IMR-90 (cell line): ENCODE measurements at regions not wholly inside any gene's neighbourhood (a gene's known extent, or its start where the extent isn't known, plus 50 kb on each side); places are given as distances from the start of the nearest gene placed in this dataset.

Experiments used
- ATAC-seq: fragments of 200-7000 bp; cut with Tn5 transposase; 2 replicates; pipeline ENCODE4 v1.9.1; 2020; ENCODE audit warnings: low read depth, mild to moderate bottlenecking, moderate library complexity
- BruUV-seq: library from RNA; stranded (reverse); fragments of 400-500 nt; replicated peaks from 2 replicates; lab custom pipeline; 2021; lab: Mats Ljungman, UMichigan
- CTCF ChIA-PET: fragments of 300-600 bp; formaldehyde crosslinking; extraction: SDS; loops from one replicate; lab custom pipeline; 2021; ENCODE audit warnings: antibody characterized with exemption; lab: Yijun Ruan, JAX
- POLR2A ChIA-PET: fragments of 300-600 bp; sonication (Branson Sonifier 250); formaldehyde crosslinking; loops from one replicate; lab custom pipeline; 2022; ENCODE audit warnings: antibody characterized with exemption; ENCODE audit not compliant: unreplicated experiment; lab: Charles Lee
- DNase-seq: peaks from one replicate; pipeline ENCODE4 v3.0.0; 2013
- H2AFZ ChIP-seq: replicated peaks from 2 replicates; pipeline ENCODE3; 2013; ENCODE audit warnings: low read length, mild to moderate bottlenecking; ENCODE audit not compliant: poor library complexity
- H2AK5ac ChIP-seq: 2 replicates; pipeline ENCODE4 v1.6.1; 2013; ENCODE audit warnings: low read depth, low read length, inconsistent platforms
- H2AK9ac ChIP-seq: replicated peaks from 2 replicates; pipeline ENCODE3; 2013; ENCODE audit warnings: mild to moderate bottlenecking, low read depth, low read length, moderate library complexity; ENCODE audit not compliant: poor library complexity
- H2BK120ac ChIP-seq: 2 replicates; pipeline ENCODE4 v1.6.1; 2013; ENCODE audit warnings: low read depth, low read length, inconsistent platforms
- H2BK15ac ChIP-seq: 3 replicates; pipeline ENCODE4 v1.6.1; 2013; ENCODE audit warnings: low read depth, low read length, inconsistent platforms
- H2BK20ac ChIP-seq: 2 replicates; pipeline ENCODE4 v1.6.1; 2013; ENCODE audit warnings: low read depth, mild to moderate bottlenecking, inconsistent platforms, low read length, moderate library complexity
- H2BK5ac ChIP-seq: 2 replicates; pipeline ENCODE4 v1.6.1; 2013; ENCODE audit warnings: mild to moderate bottlenecking, low read depth, low read length, inconsistent platforms; ENCODE audit not compliant: poor library complexity, severe bottlenecking
- H3K14ac ChIP-seq: replicated peaks from 2 replicates; pipeline ENCODE4 v1.6.1; 2013; ENCODE audit warnings: low read depth, low read length, inconsistent platforms
- H3K18ac ChIP-seq: 2 replicates; pipeline ENCODE4 v1.6.1; 2013; ENCODE audit warnings: low read depth, low read length, control low read depth
- H3K23ac ChIP-seq: 2 replicates; pipeline ENCODE4 v1.6.1; 2013; ENCODE audit warnings: low read depth, low read length, inconsistent platforms
- H3K27ac ChIP-seq: 2 replicates; pipeline ENCODE4 v1.5.1; 2013; ENCODE audit warnings: mild to moderate bottlenecking, control low read depth, low read length; ENCODE audit not compliant: insufficient read depth
- H3K27me3 ChIP-seq: 2 replicates; pipeline ENCODE4 v1.6.1; 2013; ENCODE audit warnings: low read length; ENCODE audit not compliant: control insufficient read depth, insufficient read depth
- H3K36me3 ChIP-seq: 2 replicates; pipeline ENCODE4 v1.6.1; 2013; ENCODE audit warnings: low read length, mixed read lengths; ENCODE audit not compliant: control insufficient read depth, insufficient read depth
- H3K4ac ChIP-seq: 2 replicates; pipeline ENCODE4 v1.6.1; 2013; ENCODE audit warnings: low read depth, low read length, inconsistent platforms
- H3K4me1 ChIP-seq: 2 replicates; pipeline ENCODE4 v1.6.1; 2013; ENCODE audit warnings: low read length, mixed read lengths; ENCODE audit not compliant: control insufficient read depth, insufficient read depth
- H3K4me2 ChIP-seq: 2 replicates; pipeline ENCODE4 v1.6.1; 2013; ENCODE audit warnings: low read depth, mild to moderate bottlenecking, control low read depth, low read length, moderate library complexity
- H3K4me3 ChIP-seq: 2 replicates; pipeline ENCODE4 v1.5.1; 2013; ENCODE audit warnings: low read depth, mild to moderate bottlenecking, control low read depth, low read length, moderate library complexity; ENCODE audit not compliant: insufficient read depth
- H3K56ac ChIP-seq: 2 replicates; pipeline ENCODE4 v1.6.1; 2013; ENCODE audit warnings: low read length, inconsistent platforms; ENCODE audit not compliant: insufficient read depth; ENCODE audit errors: extremely low read depth
- H3K79me1 ChIP-seq, 2 experiments: 2 replicates each; pipeline ENCODE4 v1.6.1; 2013; ENCODE audit warnings: low read length in 2 of 2, inconsistent platforms in 1 of 2, low read depth in 1 of 2
- H3K9ac ChIP-seq: 2 replicates; pipeline ENCODE4 v1.6.1; 2013; ENCODE audit warnings: low read depth, low read length, control low read depth
- H3K9me1 ChIP-seq: 2 replicates; pipeline ENCODE4 v1.6.1; 2013; ENCODE audit warnings: low read length, inconsistent platforms; ENCODE audit not compliant: insufficient read depth
- H3K9me3 ChIP-seq: 2 replicates; pipeline ENCODE4 v1.6.1; 2013; ENCODE audit warnings: low read length; ENCODE audit not compliant: control insufficient read depth, insufficient read depth
- H4K20me1 ChIP-seq: 2 replicates; pipeline ENCODE4 v1.6.1; 2013; ENCODE audit warnings: low read length, inconsistent platforms; ENCODE audit not compliant: insufficient read depth
- H4K5ac ChIP-seq: 2 replicates; pipeline ENCODE4 v1.6.1; 2013; ENCODE audit warnings: mild to moderate bottlenecking, low read depth, low read length, control low read depth
- H4K8ac ChIP-seq, 2 experiments: 2 replicates each; pipeline ENCODE4 v1.6.1; 2013; ENCODE audit warnings: low read depth in 2 of 2, low read length in 2 of 2, control low read depth in 1 of 2, inconsistent platforms in 1 of 2
- H4K91ac ChIP-seq: 2 replicates; pipeline ENCODE4 v1.6.1; 2013; ENCODE audit warnings: low read depth, low read length, inconsistent platforms; ENCODE audit not compliant: insufficient read depth
- FOS ChIP-seq: fragments of 150-350 bp; IDR thresholded peaks from 2 replicates; pipeline ENCODE4 v1.6.1; 2016; ENCODE audit warnings: low read depth, low read length
- POLR2A ChIP-seq: IDR thresholded peaks from 2 replicates; pipeline ENCODE4 v1.6.1; 2012; ENCODE audit warnings: mild to moderate bottlenecking, low read depth, low read length
- WGBS, 2 experiments: methylation state at CpG; one replicate each; pipeline versions ENCODE4 v1.1.5 to v1.1.7; 2013; ENCODE audit warnings: missing lambda C conversion rate in 2 of 2; ENCODE audit not compliant: insufficient read length in 1 of 2; ENCODE audit errors: extremely low coverage in 2 of 2; 5-methylcytosine and 5-hydroxymethylcytosine counted together
- dilution Hi-C: fragments of 300-500 bp; cut with HindIII; formaldehyde crosslinking; loops from one replicate; pipeline ENCODE4 v1.14.3; 2018; ENCODE audit warnings: low sequenced_read_pairs; ENCODE audit not compliant: unreplicated experiment
- in situ Hi-C: fragments of 300-500 bp; cut with MboI; formaldehyde crosslinking; loops from 3 replicates; pipeline ENCODE4 v1.14.3; 2019; ENCODE audit warnings: low sequenced_read_pairs, inconsistent platforms, mixed read lengths
- intact Hi-C: fragments of 100-400 bp; cut with micrococcal nuclease; formaldehyde crosslinking; loops from 2 replicates; pipeline ENCODE4 v1.10.0; 2022

DNA sequence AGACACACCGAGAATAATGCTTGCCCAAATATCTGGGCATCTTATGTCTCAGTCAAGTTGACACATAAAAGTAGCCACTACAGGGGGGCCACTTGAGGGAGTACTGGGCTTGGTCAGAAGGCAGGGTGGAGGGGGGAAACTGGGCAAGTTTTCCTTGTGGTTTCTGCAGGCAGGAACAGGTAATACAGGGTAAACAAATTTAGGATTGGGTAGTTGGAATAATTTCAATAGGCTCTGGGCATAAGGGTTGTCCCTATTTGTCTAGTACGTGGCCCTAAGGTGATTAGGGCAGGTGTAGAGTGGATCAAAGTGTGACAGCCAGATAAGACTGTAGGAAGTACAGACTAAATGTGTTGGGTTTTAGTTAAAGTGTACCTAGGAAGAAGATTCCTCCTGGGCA, 353.1 kb downstream of the TLE4 start:
- Histone ChIP-seq H2BK20ac (no peak overlapping the region), H2BK15ac (no peak overlapping the region), H2AFZ (no peak overlapping the region), H4K5ac (no peak overlapping the region), H3K36me3 (no peaks in the 10 kb centered on the region), H4K91ac (no peak overlapping the region), H3K18ac (no peak overlapping the region), H3K14ac (no peak overlapping the region), H3K56ac (no peak overlapping the region), H3K27ac (no peak overlapping the region), H3K9ac (no peak overlapping the region), H3K9me3 (no peaks in the 10 kb centered on the region), H3K4ac (no peak overlapping the region), H3K4me3 (no peak overlapping the region), H2AK5ac (no peak overlapping the region), H3K23ac (no peak overlapping the region), H3K27me3 (peaks cover 5% of the 10 kb centered on the region), H2BK5ac (no peak overlapping the region), H3K4me1 (no peaks in the 10 kb centered on the region), H3K79me1 (no peaks in the 10 kb centered on the region), H4K20me1 (no peaks in the 10 kb centered on the region), H2BK120ac (no peak overlapping the region), H3K9me1 (no peaks in the 10 kb centered on the region), H4K8ac (no peak overlapping the region), H2AK9ac (no peak overlapping the region), H3K4me2 (no peak overlapping the region)
- in situ Hi-C loops = no loop called here
- TF ChIP-seq POLR2A (no peak), FOS (no peak)
- intact Hi-C loops = no loop called here
- ChIA-PET POLR2A (no interaction called here), CTCF (no interaction called here)
- dilution Hi-C loops = no loop called here
- ATAC-seq (no peak), DNase-seq (no peak)
- BruUV-seq = no TSS peak
- WGBS, 2 experiments = 43% methylated on average over 1 of the region's 2 CpGs; no CpG with 5 or more reads in 1 of the 2 experiments
